ENCODE measurements at regions not wholly inside any gene's neighbourhood (a gene's known extent, or its start where the extent isn't known, plus 50 kb on each side); places are given as distances from the start of the nearest gene placed in this dataset.
"Not testable (repeated sequence)": the region's sequence is repeated elsewhere in the genome, so short reads cannot be mapped to it uniquely, and the experiment has no call there.

DNA sequence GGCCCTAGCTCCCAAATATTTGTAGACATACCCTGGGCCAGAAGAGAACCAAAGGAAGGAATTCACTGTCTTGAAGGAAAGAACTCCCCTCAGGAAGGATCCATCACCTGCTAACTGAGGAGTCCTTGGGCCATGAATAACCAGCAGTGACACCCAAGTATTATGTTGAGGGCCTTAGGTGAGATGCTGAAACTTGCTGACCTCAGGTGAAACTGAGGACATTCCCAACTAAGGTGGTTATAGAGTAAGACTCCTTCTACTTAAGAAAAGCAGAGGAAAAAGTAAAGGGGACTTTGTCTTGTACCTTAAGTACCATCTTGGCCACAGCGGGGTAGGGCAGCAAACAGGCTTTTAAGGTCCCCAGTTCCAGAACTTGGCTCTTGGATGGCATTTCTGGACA is 491.7 kb downstream of the C6orf118 start:
- no peak for DNase-seq

DNA sequence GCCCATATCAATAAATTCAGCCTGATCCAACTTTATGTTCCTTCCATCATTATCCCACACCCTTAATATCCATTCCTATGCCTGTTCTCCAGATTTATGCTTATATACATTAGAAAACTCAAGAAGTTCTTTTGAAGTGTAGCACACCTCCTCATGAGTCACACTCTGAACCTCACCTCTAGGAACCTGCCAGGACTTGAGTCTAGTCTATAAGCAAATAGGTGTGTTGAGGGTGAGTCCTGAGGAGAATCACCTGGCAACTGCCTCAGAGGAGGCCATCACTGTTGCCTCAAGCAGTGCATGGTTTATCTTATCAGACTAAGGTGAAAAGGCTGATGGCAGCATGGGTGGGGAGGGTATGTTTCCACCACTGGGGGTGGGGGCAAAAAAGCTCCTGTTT is 496.7 kb downstream of the C6orf118 start:
- no peak for DNase-seq

DNA sequence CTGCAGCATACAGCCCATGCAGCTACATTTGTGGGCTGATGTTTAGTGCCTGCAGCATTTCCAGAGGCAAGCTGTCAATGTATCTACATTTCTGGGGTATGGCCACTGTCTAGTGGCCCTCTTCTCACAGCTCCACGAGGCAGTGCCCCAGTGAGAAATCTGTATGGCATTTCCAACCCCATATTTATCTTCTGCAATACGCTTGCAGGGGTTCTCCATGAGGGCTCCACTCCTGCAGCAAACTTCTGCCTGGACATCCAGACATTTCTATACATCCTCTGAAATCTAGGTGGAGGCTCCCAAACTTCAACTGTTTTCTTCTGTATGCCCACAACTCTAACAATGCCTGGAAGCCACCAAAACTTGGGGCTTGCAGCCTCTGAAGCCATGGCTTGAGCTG is 502.3 kb downstream of the C6orf118 start:
- DNase-seq: no peak

DNA sequence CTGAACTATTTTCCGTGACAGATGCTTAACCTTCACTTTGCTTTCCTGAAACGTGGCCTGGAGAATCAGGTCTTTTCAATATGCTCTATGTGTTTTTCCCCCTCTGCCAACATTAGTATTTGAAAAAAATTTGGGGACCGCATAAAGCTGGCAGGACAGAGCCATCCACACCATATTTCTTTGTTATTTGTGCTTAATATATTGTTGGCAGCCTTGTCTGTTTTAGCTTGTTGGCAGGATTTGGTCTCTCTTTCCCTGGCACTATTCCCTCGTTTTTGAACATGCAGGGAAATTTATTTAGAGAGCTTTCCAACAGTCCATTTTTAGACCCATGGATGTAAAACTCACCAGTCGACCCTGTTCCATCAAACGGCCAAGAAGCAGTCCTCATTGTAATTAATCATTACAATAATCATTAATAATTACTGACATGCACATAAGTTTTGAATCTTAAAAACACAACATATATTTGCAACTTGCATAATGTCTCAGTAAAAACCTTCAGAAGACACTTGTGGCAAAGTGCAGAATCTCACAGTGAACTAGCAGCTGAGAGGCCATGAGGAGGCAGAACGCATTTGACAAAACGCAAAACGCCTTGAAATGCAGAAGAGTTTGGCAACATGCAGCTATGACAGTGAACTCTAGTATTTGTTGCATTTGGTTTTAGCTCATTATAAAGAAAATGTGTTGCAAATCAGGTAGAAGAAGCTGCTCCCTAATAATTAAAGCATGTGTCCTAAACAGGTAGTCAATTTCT is 514.2 kb downstream of the C6orf118 start:
- DNase-seq: no peak

DNA sequence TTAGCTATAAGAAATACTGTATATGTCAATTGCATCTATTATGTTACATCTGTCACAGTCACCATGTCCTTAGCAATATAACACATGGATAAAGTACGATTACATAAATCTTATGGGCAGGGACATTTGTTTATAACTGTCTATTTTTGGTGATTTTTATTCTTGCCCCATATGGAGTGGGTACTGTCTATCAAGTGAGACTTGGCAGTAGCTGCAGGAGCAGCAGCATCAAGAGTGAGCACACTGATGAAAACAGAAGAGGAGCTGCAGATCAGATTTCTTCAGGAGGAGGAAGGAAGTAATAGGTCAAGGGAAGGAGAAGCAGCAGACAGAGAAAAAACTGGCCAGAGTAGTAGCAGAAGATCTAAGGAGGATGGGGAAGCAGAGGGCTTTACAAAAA is 516.7 kb downstream of the C6orf118 start:
- no peak for DNase-seq

DNA sequence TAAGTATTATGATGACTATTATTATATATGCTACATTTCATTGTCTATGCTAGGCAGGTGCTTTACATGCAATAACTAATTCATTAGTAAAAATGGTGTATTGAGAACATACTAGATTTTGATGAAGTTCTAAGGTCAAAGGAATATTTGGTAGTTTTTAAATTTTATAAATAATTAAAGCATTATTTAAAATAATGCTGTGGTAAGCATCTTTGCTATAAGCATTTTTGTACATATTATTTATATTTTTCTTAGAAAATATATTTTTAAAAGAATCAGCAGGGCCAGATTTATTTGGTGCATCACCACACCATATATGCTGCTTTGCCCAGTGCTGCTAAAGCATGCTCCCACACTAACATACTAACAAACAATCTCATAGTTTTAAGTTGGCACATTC is 517.9 kb downstream of the C6orf118 start:
- no peak for DNase-seq

DNA sequence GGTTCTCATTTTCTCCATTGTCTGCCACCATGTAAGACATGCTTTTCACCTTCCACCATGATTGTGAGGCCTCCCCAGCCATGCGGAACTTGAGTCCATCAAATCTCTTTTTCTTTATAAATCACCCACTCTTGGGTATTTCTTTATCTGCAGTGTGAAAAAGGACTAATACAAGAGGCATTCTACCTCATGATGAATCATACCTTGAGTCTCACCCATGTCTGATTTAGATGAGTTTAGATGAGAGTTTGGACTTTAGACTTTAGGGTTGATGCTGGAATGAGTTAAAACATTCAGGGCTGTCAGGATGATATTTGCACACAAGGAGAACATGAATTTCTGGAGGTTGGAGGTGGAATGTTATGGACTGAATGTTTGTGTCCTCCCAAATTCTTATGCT is 545.6 kb downstream of the C6orf118 start:
- DNase-seq: no peak

DNA sequence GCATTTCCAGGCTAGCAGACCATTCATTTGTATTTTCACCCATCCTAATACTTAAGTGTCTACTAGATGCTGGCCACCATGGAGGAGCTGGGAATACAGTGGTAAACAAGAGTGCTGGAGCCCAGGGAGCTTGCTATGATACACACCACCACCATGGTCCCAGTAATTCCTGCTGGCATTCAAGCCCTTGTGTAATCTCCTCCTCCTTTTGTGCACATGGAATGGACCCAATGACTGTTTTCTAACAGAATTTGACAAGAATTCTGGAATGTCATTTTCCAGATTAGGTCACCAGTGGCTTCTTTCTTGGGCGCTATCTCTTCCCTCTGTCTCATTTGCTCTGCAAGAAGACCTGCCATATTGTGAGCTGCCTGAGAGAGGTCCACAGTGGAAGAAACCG is 552.0 kb downstream of the C6orf118 start:
- DNase-seq: no peak

DNA sequence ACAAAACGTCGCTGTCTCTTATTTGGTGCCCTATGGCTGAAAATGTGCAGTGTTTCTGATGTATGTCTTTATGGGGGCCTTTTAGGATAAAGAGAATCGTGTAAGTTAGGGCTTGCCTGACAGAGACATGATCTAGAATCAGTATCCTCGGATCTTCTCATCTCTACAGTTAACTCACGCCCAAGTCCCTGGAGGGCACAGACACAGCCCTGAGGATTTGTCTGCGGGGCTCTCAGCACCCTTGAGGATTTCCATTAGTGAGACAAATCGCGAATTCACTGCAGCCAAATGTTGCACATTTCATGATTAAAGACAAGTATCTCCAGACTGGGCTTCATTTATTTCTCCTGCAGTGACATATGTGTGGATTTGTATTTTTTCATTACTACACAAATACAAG is 552.7 kb downstream of the C6orf118 start:
- no peak for DNase-seq

DNA sequence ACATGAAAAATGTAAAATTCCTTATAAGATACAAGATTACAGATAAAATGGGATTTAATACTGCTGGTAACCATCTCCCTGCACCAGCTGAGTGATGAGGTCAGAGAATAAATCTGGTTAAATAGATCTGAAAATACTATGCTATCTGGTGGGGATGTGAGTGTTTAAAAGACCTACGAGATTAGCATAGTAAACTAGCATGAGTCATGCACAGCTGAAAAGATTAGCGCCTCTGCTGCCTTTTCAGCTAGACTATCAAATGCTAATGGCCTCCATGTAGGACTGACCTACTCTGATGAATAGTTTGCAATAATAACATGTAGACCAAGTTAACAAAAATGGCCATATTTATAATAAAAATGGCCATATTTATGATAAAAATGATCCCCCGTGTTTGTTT is 553.3 kb downstream of the C6orf118 start:
- no peak for DNase-seq

DNA sequence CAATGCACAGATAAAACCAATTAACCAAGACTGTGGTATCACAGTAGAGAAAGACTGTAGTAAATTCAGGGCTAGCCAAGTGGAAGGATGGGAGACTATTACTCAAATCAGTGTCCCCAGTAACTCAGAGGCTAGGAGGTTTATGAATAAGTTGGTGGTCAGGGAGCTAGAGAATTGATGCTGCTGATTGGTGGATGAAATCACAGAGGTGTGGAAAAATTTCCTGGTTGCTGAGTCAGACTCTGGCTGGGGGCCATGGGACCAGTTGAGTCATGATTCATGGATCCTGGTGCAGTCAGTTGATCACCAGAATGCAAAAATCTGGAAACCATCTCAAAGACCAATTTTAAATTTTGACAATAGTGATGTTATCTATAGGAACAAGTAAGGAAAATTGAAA is 555.9 kb downstream of the C6orf118 start:
- no peak for DNase-seq

DNA sequence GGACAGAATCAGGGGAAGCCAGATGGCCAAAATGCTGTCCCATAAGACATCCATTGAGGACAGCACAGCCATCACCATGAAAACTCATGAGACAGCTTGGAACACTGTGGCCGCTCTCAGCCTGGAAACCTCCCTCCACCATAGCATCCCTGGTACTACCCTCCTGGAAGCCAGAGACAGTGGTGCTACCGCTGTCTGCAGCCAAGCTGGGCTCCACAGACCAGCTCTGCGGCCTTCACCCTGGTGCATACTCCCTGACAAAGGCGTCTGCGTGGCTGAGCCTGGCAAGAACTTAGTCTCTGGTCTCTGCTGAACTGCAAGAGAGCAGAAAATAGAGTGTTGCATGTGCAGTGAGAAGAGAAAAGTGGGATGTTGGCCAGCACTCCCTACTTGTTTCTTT is 558.0 kb downstream of the C6orf118 start:
- no peak for DNase-seq

DNA sequence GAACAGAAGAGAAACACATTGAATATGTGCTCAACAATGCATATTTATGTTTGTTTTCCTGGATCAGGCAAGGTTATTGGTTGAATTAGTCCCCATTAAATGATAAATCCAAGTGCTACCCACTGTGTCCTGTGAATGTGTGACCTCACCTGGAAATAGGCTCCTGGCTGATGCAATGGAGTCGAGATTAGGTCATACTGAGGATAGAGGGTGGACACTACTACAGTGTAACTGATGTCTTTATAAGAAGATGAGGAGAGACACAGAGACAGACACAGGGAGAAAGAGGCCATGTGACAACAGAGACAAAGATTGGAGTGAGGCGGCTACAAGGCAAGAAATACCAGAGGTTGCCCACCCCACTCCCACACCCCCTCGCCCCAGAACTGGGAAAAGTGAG is 559.3 kb downstream of the C6orf118 start:
- DNase-seq: no peak

DNA sequence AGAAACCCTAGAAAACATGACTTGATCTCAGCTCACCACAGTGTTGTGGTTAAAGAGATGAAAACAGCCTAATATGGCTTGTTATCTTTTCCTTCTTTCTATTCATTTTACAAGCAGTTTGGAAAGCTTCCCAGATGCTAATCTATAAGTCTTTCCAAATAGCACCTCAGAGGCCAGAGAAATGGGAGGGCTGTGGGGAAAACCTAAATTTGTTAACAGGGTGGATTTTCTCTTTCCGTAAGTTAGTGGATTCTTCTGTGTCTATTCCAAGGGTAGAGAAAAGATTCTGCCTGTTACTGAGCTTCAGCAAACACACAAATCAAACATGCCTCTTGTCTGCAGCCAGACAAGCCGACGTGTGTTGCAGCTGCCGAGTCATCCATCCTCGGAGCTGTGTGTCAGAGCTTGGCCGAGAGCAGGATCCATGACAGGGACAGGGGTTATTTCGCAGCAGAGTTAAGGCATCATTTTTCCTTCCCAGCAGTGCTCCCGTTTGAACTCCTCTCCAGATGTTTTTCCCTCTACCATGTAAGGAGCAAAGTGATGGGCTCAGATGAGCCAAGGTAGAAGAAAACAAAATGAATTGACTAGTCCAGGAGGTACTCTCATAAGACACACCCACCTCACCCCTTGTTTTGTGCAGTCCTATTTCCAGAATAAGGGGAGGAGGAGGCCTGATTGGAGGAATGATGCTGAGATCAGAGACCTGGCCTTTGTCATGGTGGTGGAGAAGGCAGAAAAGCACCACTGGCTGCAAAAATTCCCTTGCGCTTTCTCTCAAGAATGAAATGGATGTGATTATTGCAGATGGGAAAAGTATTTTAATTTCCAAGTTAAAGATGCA is 560.0 kb downstream of the C6orf118 start:
- DNase-seq: no peak

DNA sequence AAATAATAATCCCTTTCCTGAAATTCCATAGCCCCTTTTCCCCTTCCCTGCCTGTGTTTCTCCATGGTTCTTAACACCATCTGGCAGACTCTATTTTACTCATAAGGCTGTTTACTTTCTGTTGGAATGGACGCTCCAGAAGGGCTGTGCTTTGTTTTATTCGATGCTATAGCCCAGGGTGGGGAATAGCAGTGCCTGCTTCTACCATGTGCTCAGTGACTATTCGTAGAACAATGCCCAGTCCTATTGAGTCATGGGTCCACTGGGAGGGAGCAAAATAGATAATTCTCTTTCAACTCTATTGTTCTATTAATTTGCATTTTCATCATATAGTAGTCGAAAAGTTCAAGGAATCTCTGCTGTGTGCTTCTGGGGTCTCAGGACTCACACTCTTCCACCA is 565.1 kb downstream of the C6orf118 start:
- no peak for DNase-seq

DNA sequence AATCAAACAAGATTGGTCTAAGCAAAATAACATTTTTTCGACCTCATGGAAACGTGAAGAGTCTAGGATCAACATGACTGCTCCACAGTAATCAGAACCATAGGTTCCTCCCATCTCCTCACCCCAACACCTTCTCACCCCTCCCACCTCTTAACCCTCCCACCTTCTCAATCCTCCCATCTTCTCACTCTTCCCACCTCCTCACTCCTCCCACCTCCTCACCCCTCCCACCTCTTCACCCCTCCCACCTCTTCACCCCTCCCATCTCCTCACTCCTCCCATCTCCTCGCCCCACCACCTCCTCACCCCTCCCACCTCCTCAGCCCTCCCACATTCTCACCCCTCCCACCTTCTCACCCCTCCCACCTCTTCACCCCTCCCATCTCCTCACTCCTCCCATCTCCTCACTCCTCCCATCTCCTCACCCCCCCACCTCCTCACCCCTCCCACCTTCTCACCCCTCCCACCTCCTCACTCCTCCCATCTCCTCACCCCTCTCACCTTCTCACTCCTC is 567.4 kb downstream of the C6orf118 start:
- no peak for DNase-seq

DNA sequence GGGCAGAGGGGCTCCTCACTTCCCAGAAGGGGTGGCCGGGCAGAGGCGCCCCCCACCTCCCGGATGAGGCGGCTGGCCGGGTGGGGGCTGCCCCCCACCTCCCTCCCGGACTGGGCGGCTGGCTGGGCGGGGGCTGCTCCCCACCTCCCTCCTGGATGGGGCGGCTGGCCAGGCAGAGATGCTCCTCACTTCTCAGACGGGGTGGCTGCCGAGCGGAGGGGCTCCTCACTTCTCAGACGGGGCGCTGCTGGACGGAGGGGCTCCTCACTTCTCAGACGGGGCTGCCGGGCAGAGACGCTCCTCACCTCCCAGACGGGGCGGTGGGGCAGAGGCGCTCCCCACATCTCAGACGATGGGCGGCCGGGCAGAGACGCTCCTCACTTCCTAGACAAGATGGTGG is 573.3 kb downstream of the C6orf118 start:
- not testable (repeated sequence) for DNase-seq

DNA sequence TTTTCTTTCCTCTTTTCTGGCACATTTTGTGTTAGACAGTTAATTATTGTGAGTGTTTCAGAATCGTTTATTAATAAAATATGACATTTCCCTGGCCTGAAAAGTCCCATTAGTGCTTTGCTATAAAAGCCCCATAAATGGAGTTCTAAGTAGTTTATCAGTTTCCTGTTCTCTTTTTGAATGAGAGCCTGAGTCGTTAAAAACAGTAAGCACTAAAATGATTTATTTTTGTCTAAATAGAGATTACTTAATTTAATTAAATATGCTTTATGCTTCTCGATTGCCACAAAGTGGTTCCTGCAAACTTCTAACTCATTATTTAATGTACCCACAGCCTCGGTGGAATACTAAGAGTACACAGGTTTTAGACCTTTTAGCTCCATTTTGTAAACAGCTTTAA is 577.9 kb downstream of the C6orf118 start:
- no peak for DNase-seq

DNA sequence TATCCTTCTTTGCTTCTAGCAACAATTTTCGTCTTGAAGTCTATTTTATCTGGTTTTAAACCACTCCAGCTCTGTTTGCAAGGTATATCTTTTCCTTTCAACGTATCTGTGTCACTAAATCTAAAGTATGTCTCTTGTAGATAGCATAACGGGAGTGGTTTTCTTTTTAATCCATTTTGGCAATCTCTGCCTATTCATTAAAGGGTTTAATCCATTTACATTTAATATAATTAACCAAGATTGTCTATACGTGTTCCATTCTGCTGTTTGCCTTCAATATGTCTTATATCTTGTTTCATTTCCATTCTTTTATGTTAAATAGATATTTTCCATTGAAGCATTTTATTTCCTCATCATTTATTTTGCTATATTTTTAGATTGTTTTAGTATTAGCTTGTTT is 587.9 kb downstream of the C6orf118 start:
- DNase-seq: no peak

DNA sequence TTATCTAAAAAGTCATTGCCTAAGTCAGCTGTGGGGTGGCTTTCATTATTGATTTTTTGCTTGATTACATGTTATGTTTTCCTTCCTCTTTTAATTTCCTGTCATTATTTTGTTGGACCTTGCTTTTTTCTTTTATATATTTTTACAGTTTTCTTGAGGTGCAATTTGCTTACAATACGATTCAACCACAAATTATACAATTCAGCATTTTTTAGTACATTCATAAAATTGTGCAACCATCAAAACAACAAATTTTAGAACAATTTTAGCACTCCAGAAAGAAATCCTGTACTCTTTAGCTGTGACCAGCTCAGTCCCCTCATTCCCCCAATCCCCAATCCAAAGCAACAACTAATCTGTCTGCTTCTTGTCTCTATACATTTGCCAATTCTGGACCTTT is 608.9 kb downstream of the C6orf118 start:
- DNase-seq: no peak

DNA sequence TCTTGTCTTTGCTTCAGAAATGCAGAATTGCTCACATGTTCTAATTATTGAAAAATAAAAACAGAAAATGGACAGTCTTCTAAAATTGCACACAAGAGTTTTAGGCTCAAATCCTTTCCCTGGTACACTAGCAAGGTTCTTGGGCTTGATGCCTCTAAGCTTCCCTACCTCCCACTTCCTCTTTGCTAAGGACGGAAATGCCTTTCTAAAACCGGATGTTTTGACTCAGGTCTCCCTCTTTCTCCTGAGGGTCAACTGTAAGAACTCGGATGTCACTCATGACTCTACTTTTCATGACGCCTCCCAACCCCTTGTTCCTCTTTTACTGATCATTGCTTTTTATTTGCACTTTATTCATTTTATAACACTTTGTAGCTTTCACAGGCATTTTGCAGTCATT is 613.5 kb downstream of the C6orf118 start:
- DNase-seq: no peak

DNA sequence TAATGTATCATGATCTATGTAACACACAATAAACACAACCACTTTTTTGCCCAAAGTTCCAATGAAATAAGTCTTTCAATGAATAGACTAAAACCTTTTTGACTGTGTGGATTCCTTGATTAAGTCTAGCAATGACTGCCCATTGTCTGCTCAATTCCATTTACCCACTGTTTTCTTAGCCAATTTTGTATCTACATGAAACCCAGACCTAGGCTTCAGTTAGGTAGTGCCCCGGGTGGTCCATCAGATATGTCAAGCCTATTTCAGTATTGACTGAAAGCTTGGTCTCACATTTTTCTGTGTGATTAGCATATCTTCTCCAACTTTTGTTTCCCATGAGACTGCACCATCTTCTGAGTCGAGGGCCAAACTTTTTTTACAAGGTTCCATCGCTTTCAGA is 615.0 kb downstream of the C6orf118 start:
- DNase-seq: no peak

DNA sequence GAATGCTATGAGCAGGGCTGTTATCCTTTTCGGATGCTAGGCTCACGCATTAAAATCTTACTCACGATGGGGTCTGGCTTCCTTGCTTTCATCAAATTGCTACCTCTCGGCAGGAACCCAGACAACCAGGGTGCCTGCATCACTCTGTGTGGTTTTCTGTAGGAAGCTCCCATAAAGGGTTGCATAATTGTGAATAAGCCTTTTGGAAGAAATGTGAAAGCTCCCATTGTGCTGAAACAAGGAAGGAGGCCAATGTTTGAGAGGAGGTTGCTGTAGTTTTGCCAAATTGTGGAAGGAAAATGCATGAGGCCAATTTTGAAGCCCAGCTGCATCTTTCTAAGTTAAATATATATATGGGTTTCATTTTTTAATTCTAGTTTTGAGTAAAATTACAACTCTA is 615.5 kb downstream of the C6orf118 start:
- DNase-seq: peak; percentile 55 to 92
